GM23338 (cell line): ENCODE measurements at regions not wholly inside any gene's neighbourhood (a gene's known extent, or its start where the extent isn't known, plus 50 kb on each side); places are given as distances from the start of the nearest gene placed in this dataset.

ENCODE experiments used
- ATAC-seq: fragments of 200-7000 bp; cut with Tn5 transposase; 3 replicates; pipeline ENCODE4 v1.9.1; 2020
- DNase-seq: peaks from one replicate; pipeline ENCODE4 v3.0.0-alpha.2; 2015; ENCODE audit warnings: low spot score
- H2AFZ ChIP-seq: fragments of 200-600 bp; sonication (generic); 2 replicates; pipeline ENCODE4 v1.8.0; 2016; ENCODE audit warnings: antibody characterized with exemption, mild to moderate bottlenecking, moderate library complexity
- H3F3A ChIP-seq: fragments of 200-600 bp; sonication (generic); replicated peaks from 2 replicates; pipeline ENCODE4 v1.8.0; 2017; ENCODE audit warnings: antibody characterized with exemption, mixed run types, low read depth
- H3K27ac ChIP-seq: fragments of 200-600 bp; sonication (generic); 2 replicates; pipeline ENCODE4 v1.6.1; 2016; ENCODE audit warnings: low read depth
- H3K27me3 ChIP-seq: fragments of 200-600 bp; sonication (generic); 2 replicates; pipeline ENCODE4 v1.8.0; 2016; ENCODE audit warnings: mild to moderate bottlenecking, mixed run types, moderate library complexity; ENCODE audit not compliant: insufficient read depth
- H3K36me3 ChIP-seq: fragments of 200-600 bp; sonication (generic); 2 replicates; pipeline ENCODE4 v1.8.0; 2016; ENCODE audit warnings: mild to moderate bottlenecking; ENCODE audit not compliant: insufficient read depth
- H3K4me1 ChIP-seq: fragments of 200-600 bp; sonication (generic); 2 replicates; pipeline ENCODE4 v1.8.0; 2016; ENCODE audit warnings: mild to moderate bottlenecking, moderate library complexity; ENCODE audit not compliant: insufficient read depth
- H3K4me2 ChIP-seq: fragments of 200-600 bp; sonication (generic); 2 replicates; pipeline ENCODE4 v1.7.1; 2017; ENCODE audit warnings: mixed run types
- H3K4me3 ChIP-seq: fragments of 200-600 bp; sonication (generic); 2 replicates; pipeline ENCODE4 v1.6.1; 2016; ENCODE audit warnings: mixed run types
- H3K79me2 ChIP-seq: fragments of 200-600 bp; sonication (generic); replicated peaks from 2 replicates; pipeline ENCODE4 v1.8.0; 2017; ENCODE audit warnings: mild to moderate bottlenecking; ENCODE audit not compliant: insufficient read depth
- H3K9me2 ChIP-seq: fragments of 200-600 bp; sonication (generic); 2 replicates; pipeline ENCODE4 v1.8.0; 2017; ENCODE audit not compliant: insufficient read depth
- H4K20me1 ChIP-seq: fragments of 200-600 bp; sonication (generic); replicated peaks from 2 replicates; pipeline ENCODE4 v1.8.0; 2017; ENCODE audit warnings: mild to moderate bottlenecking; ENCODE audit not compliant: insufficient read depth
- H3K27ac Mint-ChIP-seq: 2 replicates; pipeline ENCODE4 v1.8.0; 2020; ENCODE audit warnings: inconsistent platforms, mild to moderate bottlenecking, moderate library complexity, mixed read lengths
- H3K27me3 Mint-ChIP-seq: 3 replicates; pipeline ENCODE4 v1.8.0; 2022; ENCODE audit warnings: low read depth, mild to moderate bottlenecking, moderate library complexity, mixed read lengths, inconsistent platforms; ENCODE audit not compliant: insufficient read depth, poor library complexity
- H3K36me3 Mint-ChIP-seq: 3 replicates; pipeline ENCODE4 v1.8.0; 2021; ENCODE audit warnings: low read depth, mild to moderate bottlenecking, inconsistent platforms, moderate library complexity, mixed read lengths
- H3K4me1 Mint-ChIP-seq: 3 replicates; pipeline ENCODE4 v1.8.0; 2020; ENCODE audit warnings: mild to moderate bottlenecking, inconsistent platforms, mixed read lengths
- H3K4me3 Mint-ChIP-seq: 3 replicates; pipeline ENCODE4 v1.8.0; 2021; ENCODE audit warnings: moderate library complexity, mild to moderate bottlenecking, inconsistent platforms, mixed read lengths
- H3K9me3 Mint-ChIP-seq: 3 replicates; pipeline ENCODE4 v1.8.0; 2020; ENCODE audit warnings: moderate library complexity, mild to moderate bottlenecking, inconsistent platforms, mixed read lengths
- CREB1 ChIP-seq: fragments of 250-450 bp; sonication (Bioruptor Pico); IDR thresholded peaks from 2 replicates; pipeline ENCODE4 v1.5.0; 2020; ENCODE audit warnings: low read depth, mild to moderate bottlenecking, moderate library complexity
- CTCF ChIP-seq, 2 experiments: fragments of 200-600 bp in 1 of 2; sonication (generic) in 1 of 2; conservative IDR thresholded peaks; 2 replicates each; pipeline versions ENCODE4 v1.5.1 to v1.6.1; 2016 to 2017; ENCODE audit warnings: antibody characterized with exemption in 2 of 2, low read depth in 2 of 2, mild to moderate bottlenecking in 2 of 2, moderate library complexity in 1 of 2
- EZH2 ChIP-seq: fragments of 200-600 bp; sonication (generic); IDR thresholded peaks from one replicate; pipeline ENCODE4 v1.8.0; 2017; ENCODE audit warnings: antibody characterized with exemption, mild to moderate bottlenecking, low read depth; ENCODE audit not compliant: unreplicated experiment
- EZH2phosphoT487 ChIP-seq: fragments of 200-600 bp; sonication (generic); IDR thresholded peaks from one replicate; pipeline ENCODE4 v1.8.1; 2018; ENCODE audit warnings: antibody characterized with exemption; ENCODE audit not compliant: unreplicated experiment
- JUNB ChIP-seq: IDR thresholded peaks from one replicate; pipeline ENCODE4 v1.6.1; 2016; ENCODE audit warnings: antibody characterized with exemption; ENCODE audit not compliant: unreplicated experiment
- POLR2AphosphoS5 ChIP-seq: IDR thresholded peaks from 2 replicates; pipeline ENCODE4 v1.6.1; 2016; ENCODE audit warnings: antibody characterized with exemption, low read depth
- STAT1 ChIP-seq: IDR thresholded peaks from one replicate; pipeline ENCODE4 v1.6.1; 2016; ENCODE audit warnings: antibody characterized with exemption; ENCODE audit not compliant: unreplicated experiment
- ZNF331 ChIP-seq: fragments of 250-450 bp; sonication (Bioruptor Pico); IDR thresholded peaks from 2 replicates; pipeline ENCODE4 v1.5.0; 2020; ENCODE audit warnings: low read depth, mild to moderate bottlenecking, moderate library complexity
- TF ChIP-seq, protein P1 (sequence below): IDR thresholded peaks from 2 replicates; pipeline ENCODE4 v1.6.1; 2016; ENCODE audit warnings: antibody characterized with exemption
- TF ChIP-seq, protein P2 (sequence below): fragments of 250-450 bp; sonication (Bioruptor Pico); IDR thresholded peaks from 2 replicates; pipeline ENCODE4 v1.5.0; 2020; ENCODE audit warnings: mild to moderate bottlenecking, moderate library complexity

GRCh38 chr7:50915621-50916020 lies 132.9 kb upstream of the GRB10 start:
- no peak for ATAC-seq

DNA sequence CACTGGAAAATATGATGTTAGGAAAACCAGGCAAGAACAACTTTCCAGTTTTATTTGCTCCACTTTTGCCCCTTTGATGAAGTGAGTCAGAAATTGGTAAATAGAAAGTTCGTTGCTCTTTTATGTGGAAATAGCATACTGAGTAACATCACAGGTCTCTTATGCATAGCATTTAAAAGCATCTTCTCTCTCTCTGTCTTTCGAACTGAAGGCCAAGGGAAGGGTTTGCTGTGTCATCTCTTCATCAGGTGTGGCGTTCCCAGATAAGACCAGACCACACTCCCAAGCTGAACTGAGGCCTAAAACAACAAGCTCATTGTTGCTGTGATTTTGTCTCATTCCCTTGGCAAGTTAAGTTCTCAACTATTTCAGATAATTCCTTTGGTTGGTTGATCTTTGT lies 131.8 kb upstream of the GRB10 start:
- H3K27ac Mint-ChIP-seq = no peak overlapping the region
- H3K4me2 ChIP-seq = no peak overlapping the region
- no peaks in the 10 kb centered on the region for H3K36me3 Mint-ChIP-seq
- no peak for ATAC-seq
- no peak for DNase-seq
- H4K20me1 ChIP-seq = no peaks in the 10 kb centered on the region
- no peak overlapping the region for H3K4me3 ChIP-seq
- H3K9me2 ChIP-seq = peaks cover 4% of the 10 kb centered on the region
- H3K4me3 Mint-ChIP-seq = no peak overlapping the region
- H3K27me3 ChIP-seq = no peaks in the 10 kb centered on the region
- no peak overlapping the region for H3K27ac ChIP-seq
- H3K4me1 Mint-ChIP-seq = peaks cover 9% of the 10 kb centered on the region; the same call in 2 of the 3 replicates
- H3K9me3 Mint-ChIP-seq = no peaks in the 10 kb centered on the region; the same call in 2 of the 3 replicates
- peaks cover 8% of the 10 kb centered on the region for H3K27me3 Mint-ChIP-seq
- H2AFZ ChIP-seq = no peak overlapping the region
- no peaks in the 10 kb centered on the region for H3K79me2 ChIP-seq
- no peaks in the 10 kb centered on the region for H3F3A ChIP-seq
- no peaks in the 10 kb centered on the region for H3K36me3 ChIP-seq
- peaks cover 6% of the 10 kb centered on the region; the same call in 1 of the 2 replicates for H3K4me1 ChIP-seq
- no peak for TF ChIP-seq EZH2
- TF ChIP-seq CTCF (conservative IDR thresholded peaks at IDR 0.05; ENCODE audit: low read depth in 2 of 2) = no peak
- TF ChIP-seq, protein P1, sequence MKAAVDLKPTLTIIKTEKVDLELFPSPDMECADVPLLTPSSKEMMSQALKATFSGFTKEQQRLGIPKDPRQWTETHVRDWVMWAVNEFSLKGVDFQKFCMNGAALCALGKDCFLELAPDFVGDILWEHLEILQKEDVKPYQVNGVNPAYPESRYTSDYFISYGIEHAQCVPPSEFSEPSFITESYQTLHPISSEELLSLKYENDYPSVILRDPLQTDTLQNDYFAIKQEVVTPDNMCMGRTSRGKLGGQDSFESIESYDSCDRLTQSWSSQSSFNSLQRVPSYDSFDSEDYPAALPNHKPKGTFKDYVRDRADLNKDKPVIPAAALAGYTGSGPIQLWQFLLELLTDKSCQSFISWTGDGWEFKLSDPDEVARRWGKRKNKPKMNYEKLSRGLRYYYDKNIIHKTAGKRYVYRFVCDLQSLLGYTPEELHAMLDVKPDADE = no peak
- no peak for TF ChIP-seq JUNB
- TF ChIP-seq STAT1 = no peak
- no peak for TF ChIP-seq EZH2phosphoT487
- TF ChIP-seq, protein P2, sequence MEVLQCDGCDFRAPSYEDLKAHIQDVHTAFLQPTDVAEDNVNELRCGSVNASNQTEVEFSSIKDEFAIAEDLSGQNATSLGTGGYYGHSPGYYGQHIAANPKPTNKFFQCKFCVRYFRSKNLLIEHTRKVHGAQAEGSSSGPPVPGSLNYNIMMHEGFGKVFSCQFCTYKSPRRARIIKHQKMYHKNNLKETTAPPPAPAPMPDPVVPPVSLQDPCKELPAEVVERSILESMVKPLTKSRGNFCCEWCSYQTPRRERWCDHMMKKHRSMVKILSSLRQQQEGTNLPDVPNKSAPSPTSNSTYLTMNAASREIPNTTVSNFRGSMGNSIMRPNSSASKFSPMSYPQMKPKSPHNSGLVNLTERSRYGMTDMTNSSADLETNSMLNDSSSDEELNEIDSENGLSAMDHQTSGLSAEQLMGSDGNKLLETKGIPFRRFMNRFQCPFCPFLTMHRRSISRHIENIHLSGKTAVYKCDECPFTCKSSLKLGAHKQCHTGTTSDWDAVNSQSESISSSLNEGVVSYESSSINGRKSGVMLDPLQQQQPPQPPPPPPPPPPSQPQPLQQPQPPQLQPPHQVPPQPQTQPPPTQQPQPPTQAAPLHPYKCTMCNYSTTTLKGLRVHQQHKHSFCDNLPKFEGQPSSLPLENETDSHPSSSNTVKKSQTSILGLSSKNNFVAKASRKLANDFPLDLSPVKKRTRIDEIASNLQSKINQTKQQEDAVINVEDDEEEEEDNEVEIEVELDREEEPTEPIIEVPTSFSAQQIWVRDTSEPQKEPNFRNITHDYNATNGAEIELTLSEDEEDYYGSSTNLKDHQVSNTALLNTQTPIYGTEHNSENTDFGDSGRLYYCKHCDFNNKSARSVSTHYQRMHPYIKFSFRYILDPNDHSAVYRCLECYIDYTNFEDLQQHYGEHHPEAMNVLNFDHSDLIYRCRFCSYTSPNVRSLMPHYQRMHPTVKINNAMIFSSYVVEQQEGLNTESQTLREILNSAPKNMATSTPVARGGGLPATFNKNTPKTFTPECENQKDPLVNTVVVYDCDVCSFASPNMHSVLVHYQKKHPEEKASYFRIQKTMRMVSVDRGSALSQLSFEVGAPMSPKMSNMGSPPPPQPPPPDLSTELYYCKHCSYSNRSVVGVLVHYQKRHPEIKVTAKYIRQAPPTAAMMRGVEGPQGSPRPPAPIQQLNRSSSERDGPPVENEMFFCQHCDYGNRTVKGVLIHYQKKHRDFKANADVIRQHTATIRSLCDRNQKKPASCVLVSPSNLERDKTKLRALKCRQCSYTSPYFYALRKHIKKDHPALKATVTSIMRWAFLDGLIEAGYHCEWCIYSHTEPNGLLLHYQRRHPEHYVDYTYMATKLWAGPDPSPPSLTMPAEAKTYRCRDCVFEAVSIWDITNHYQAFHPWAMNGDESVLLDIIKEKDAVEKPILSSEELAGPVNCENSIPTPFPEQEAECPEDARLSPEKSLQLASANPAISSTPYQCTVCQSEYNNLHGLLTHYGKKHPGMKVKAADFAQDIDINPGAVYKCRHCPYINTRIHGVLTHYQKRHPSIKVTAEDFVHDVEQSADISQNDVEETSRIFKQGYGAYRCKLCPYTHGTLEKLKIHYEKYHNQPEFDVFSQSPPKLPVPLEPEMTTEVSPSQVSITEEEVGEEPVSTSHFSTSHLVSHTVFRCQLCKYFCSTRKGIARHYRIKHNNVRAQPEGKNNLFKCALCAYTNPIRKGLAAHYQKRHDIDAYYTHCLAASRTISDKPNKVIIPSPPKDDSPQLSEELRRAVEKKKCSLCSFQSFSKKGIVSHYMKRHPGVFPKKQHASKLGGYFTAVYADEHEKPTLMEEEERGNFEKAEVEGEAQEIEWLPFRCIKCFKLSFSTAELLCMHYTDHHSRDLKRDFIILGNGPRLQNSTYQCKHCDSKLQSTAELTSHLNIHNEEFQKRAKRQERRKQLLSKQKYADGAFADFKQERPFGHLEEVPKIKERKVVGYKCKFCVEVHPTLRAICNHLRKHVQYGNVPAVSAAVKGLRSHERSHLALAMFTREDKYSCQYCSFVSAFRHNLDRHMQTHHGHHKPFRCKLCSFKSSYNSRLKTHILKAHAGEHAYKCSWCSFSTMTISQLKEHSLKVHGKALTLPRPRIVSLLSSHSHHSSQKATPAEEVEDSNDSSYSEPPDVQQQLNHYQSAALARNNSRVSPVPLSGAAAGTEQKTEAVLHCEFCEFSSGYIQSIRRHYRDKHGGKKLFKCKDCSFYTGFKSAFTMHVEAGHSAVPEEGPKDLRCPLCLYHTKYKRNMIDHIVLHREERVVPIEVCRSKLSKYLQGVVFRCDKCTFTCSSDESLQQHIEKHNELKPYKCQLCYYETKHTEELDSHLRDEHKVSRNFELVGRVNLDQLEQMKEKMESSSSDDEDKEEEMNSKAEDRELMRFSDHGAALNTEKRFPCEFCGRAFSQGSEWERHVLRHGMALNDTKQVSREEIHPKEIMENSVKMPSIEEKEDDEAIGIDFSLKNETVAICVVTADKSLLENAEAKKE (CRISPR knock-in tag) = no peak
- no peak for TF ChIP-seq CREB1 (CRISPR knock-in tag)
- no peak for TF ChIP-seq POLR2AphosphoS5
- TF ChIP-seq ZNF331 (CRISPR knock-in tag) = no peak

More at GRCh38 chr7:50915621-50916020, 132.9 kb upstream of the GRB10 start:
- Histone ChIP-seq H3K9me2 (peaks cover 4% of the 10 kb centered on the region), H4K20me1 (no peaks in the 10 kb centered on the region), H3K27ac (no peak overlapping the region), H3K27me3 (no peaks in the 10 kb centered on the region), H3K36me3 (no peaks in the 10 kb centered on the region), H3K4me2 (no peak overlapping the region), H3F3A (no peaks in the 10 kb centered on the region), H2AFZ (no peak overlapping the region), H3K4me1 (peaks cover 6% of the 10 kb centered on the region; the same call in 1 of the 2 replicates), H3K79me2 (no peaks in the 10 kb centered on the region), H3K4me3 (no peak overlapping the region)
- no peaks in the 10 kb centered on the region for H3K9me3 Mint-ChIP-seq
- H3K36me3 Mint-ChIP-seq = no peaks in the 10 kb centered on the region
- H3K4me3 Mint-ChIP-seq = no peak overlapping the region
- no peak overlapping the region for H3K27ac Mint-ChIP-seq
- H3K4me1 Mint-ChIP-seq = peaks cover 9% of the 10 kb centered on the region; the same call in 2 of the 3 replicates
- TF ChIP-seq CREB1 (CRISPR knock-in tag) = no peak
- no peak for TF ChIP-seq STAT1
- no peak for DNase-seq
- H3K27me3 Mint-ChIP-seq = peaks cover 8% of the 10 kb centered on the region
